ENCODE measurements at regions not wholly inside any gene's neighbourhood (a gene's known extent, or its start where the extent isn't known, plus 50 kb on each side); places are given as distances from the start of the nearest gene placed in this dataset.

DNA sequence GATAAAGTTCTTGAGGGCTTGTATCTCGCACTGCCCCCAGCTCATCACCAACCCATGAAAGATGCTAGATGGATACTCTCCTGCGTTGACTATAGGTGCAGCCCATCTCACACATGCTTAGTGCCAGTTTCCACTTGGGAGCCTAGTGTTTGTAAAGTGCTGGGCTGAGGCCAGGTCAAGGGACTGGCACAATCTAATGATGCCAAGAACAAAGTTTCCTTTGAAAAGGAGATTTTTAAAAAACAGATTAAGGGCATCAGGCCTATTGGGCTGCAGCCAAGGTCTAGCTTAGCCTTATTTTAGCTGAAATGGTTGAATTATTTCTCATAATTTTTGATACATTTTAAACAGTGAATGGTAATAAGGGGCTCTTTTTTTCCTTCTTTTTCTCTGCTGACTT, 259.0 kb downstream of the ADRA2A start:
- H3K36me3 Mint-ChIP-seq = no peaks in the 10 kb centered on the region
- peaks cover 10% of the 10 kb centered on the region for H3K9me3 Mint-ChIP-seq
- no peak overlapping the region for H3K27ac Mint-ChIP-seq
- H3K4me1 Mint-ChIP-seq = no peaks in the 10 kb centered on the region
- DNase-seq (ENCODE audit: low spot score in 2 of 2) = no peak
- H3K4me3 Mint-ChIP-seq = no peak overlapping the region
- no peak for ATAC-seq

DNA sequence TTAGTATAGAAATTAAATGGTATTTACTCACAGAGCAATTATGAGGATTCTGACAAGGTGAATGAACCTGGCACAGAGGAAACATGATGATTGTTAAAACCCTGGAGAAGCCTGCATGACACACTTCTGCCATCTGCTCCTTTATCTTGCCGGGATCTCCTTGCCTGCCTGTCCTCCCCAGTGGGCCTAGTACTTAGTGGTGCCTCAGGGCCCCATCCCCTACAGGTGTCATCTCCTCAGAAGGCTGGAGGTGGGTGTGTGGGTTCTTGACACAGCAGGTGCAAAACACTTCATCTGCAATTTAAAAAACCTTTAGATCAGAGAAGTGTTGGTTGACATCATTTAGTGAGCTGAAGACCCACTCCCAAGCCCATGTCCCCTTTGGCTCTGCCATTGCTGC, 261.2 kb downstream of the ADRA2A start:
- Mint-ChIP-seq H3K36me3 (no peaks in the 10 kb centered on the region), H3K4me1 (no peaks in the 10 kb centered on the region), H3K9me3 (peaks cover 20% of the 10 kb centered on the region), H3K27ac (no peak overlapping the region), H3K4me3 (no peak overlapping the region)
- no peak for DNase-seq (ENCODE audit: low spot score in 2 of 2)
- ATAC-seq = no peak

DNA sequence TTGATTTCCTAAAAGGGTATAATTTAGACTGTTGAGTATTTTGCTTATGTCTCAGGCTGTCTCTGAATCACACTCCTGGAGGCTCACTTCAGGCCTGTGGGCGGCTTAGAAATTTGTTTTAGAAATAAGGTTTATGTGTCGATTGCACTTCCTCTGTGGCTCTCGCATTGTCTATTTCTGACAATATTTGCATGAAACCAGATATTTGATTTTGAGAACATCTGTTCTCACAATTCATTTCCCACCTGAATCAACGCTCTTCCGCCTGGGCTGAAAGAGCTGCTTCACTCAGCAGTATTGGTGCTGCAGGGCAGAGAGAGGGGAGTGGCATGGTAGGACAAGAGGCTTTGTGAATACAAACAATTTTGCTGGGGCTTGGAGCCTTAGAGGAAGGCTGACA, 262.0 kb downstream of the ADRA2A start:
- H3K27ac Mint-ChIP-seq = no peak overlapping the region
- H3K4me1 Mint-ChIP-seq = no peaks in the 10 kb centered on the region
- H3K4me3 Mint-ChIP-seq = no peak overlapping the region
- H3K36me3 Mint-ChIP-seq = no peaks in the 10 kb centered on the region
- H3K9me3 Mint-ChIP-seq = peaks cover 20% of the 10 kb centered on the region
- no peak for ATAC-seq
- DNase-seq (ENCODE audit: low spot score in 2 of 2) = no peak

DNA sequence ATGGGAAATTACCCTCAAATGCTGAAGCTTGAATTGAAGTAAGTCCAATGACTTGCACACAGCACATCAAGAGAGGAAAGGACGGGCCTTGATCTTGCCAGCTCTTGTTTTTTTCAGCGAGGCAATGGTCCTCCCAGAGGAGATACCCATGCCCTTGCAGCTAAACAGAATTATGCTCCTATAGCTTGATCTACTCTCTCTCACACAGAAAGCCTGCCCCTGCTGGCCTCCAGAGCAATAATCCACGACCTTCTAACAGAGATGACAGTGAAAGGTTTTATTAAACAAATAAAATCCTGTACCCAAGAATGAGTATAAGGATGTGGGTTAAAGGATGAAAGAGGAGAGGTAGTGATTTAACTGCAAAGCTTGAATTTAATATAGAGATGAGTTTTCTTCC, 268.0 kb downstream of the ADRA2A start:
- ATAC-seq (no peak), DNase-seq (ENCODE audit: low spot score in 2 of 2) (no peak)
- Mint-ChIP-seq H3K27ac (no peak overlapping the region), H3K36me3 (no peaks in the 10 kb centered on the region), H3K4me3 (no peak overlapping the region), H3K9me3 (peaks cover 20% of the 10 kb centered on the region), H3K4me1 (no peaks in the 10 kb centered on the region)

DNA sequence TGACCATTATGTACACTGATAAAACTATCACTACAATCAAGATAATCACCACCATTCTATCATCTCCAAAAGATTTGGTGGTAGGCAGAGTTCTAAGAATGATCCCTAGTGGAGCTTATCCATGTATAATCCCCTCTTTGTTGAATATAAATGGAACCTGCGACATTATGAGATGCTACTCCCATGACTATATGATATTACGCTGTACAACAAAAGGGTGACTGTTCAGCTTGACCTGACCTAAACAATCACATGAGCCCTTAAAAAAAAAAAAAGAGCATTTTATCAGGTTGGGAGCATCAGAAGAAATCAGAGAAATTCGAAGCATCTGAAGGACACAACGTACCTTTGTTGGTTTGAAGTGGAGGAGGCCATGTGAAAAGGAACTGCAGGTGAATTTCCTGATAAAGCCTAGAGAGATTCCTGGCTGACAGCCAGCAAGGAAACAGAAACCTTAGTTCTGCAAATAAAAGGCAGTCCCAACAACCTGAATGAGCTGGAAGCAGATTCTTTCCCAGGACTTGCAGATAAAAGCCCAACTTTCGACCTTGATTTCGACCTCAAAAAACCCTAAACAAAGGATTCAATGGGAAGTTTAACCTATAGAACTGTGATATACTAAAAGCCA, 270.7 kb downstream of the ADRA2A start:
- Mint-ChIP-seq H3K27ac (no peak overlapping the region), H3K4me1 (no peaks in the 10 kb centered on the region), H3K36me3 (no peaks in the 10 kb centered on the region), H3K4me3 (no peak overlapping the region), H3K9me3 (no peaks in the 10 kb centered on the region)
- DNase-seq (ENCODE audit: low spot score in 2 of 2) = no peak
- no peak for ATAC-seq

DNA sequence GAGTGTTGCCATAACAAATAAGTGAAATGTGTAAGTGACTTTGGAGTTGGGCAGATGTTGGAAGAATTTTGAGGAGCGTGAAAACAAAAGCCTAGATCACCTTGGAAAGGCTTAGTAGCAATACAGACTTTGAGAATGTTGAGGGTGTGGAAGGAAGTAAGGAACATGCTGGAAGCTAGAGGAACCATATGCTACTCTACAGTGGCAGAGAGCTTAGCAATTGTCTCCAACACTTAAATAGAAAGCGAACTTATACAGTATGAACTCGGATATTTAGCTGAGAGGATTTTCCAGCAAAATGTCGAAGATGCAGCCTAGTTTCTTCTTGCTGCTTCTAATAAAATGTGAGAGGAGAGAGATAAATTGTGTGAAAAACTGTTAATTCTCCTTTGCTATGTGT, 271.2 kb downstream of the ADRA2A start:
- no peaks in the 10 kb centered on the region for H3K9me3 Mint-ChIP-seq
- H3K4me3 Mint-ChIP-seq = no peak overlapping the region
- H3K36me3 Mint-ChIP-seq = no peaks in the 10 kb centered on the region
- DNase-seq (ENCODE audit: low spot score in 2 of 2) (no peak), ATAC-seq (no peak)
- H3K27ac Mint-ChIP-seq = no peak overlapping the region
- no peaks in the 10 kb centered on the region for H3K4me1 Mint-ChIP-seq

DNA sequence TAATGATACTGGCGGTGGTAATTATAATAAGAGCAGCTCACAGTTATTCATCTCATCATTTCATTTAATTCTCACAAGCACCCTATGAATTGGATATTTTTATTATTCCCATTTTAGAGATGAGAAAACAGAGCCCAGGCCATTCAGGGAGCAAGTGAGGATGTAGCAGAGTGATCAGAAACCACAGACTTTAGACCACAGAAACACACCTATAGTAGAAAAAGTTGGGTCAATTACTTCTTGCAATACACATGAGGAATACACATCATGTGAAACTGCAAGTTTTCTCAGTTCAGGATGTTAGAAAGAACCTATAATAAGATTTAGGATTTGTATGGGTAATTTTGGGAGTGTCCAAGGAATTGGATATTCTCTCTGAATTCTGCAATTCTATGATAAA, 278.0 kb downstream of the ADRA2A start:
- H3K36me3 Mint-ChIP-seq = no peaks in the 10 kb centered on the region
- no peak overlapping the region for H3K27ac Mint-ChIP-seq
- H3K9me3 Mint-ChIP-seq = no peaks in the 10 kb centered on the region
- ATAC-seq (no peak), DNase-seq (ENCODE audit: low spot score in 2 of 2) (no peak)
- H3K4me3 Mint-ChIP-seq = no peak overlapping the region
- H3K4me1 Mint-ChIP-seq = no peaks in the 10 kb centered on the region

DNA sequence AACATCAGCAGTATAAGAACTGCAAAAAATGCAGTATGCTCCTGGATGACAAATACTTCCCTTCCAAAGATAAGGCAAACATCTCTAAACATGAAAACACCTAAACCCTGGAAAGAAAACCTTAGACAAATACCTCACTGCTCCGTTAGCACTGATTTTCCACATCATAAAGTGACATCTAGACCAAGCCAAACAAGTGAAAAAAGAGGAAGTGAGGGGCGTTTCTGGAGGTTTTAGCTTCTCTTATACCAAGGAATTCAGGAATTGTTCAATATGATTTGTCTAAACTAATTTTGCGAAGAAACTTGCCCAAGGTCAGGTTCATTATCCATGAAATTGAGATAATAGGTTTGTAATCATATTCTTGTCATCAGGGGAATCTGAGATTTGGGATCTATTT, 279.7 kb downstream of the ADRA2A start:
- no peak for ATAC-seq
- H3K36me3 Mint-ChIP-seq = no peaks in the 10 kb centered on the region
- H3K4me3 Mint-ChIP-seq = no peak overlapping the region
- no peaks in the 10 kb centered on the region for H3K9me3 Mint-ChIP-seq
- H3K4me1 Mint-ChIP-seq = no peaks in the 10 kb centered on the region
- no peak overlapping the region for H3K27ac Mint-ChIP-seq
- DNase-seq (ENCODE audit: low spot score in 2 of 2) = no peak

DNA sequence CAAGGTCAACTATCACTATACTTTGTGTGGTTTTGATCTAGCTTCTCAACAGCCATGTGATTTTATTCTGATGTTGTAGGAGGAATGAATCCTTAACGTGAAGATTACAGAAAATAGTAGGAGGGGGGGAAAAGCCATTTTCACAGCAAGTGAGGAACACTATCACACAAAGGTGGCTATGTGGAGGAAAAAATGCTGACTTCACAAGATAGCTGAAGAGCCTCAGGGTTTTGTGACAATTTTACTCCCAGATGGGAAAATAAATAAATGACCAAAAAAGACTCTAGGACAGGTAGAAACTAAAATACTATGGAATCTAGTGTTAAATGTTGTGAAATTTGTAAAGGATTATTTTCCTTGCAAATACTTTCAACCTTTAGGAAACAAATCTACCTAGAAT, 281.0 kb downstream of the ADRA2A start:
- Mint-ChIP-seq H3K27ac (no peak overlapping the region), H3K4me3 (no peak overlapping the region), H3K9me3 (no peaks in the 10 kb centered on the region), H3K4me1 (no peaks in the 10 kb centered on the region), H3K36me3 (no peaks in the 10 kb centered on the region)
- DNase-seq (ENCODE audit: low spot score in 2 of 2) = no peak
- no peak for ATAC-seq

DNA sequence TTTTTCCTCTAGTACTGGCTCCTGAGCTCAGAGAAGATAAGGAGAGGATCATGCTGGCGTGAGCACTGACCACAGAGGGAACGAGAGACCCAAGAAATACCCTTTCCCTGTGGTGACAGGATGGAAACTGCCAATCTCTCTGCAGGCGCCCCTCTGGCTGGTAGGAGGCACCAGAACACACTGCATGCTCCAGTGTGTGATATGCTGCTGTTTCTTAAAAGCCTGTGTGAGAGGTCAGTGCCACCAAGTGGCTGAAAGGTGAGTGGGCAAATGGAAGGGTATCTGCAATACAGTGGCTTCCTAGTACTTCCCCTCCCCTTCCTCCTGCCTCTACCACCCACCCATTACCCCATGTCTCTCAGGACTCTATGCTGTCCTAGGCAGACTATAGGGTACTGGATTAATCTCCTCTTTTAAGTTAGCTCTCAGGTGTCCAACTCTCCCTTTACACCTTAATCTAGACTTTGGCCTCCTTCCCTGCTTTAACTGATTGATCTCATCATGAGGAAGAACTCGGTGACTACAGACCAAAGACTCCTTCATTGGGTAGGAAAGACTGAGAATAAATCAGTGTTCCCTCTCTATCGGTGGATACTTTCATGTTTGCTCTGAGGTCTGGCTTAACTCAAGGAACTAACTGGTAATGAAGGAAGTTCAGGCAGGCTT, 283.6 kb downstream of the ADRA2A start:
- DNase-seq (ENCODE audit: low spot score in 2 of 2) = no peak
- ATAC-seq = peak; percentile 66

DNA sequence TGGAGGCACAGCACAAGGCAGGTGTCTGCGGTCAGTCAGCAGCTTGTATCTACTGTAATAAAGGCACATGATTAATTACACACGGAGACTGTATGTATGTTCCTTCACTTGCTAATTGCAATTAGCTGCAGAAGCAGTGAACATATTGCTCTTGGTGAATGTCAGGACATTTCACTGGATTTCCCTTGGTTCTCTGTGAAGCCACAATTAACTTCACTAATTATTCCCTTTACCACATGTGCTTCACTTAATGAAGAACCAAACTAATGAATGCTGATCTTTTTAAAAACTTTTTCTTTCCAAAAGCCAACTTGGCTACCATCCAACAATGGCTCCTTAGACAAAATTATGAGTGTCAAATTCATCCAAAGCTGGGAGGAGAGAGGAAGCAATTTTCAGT, 290.7 kb downstream of the ADRA2A start:
- Mint-ChIP-seq H3K27ac (no peak overlapping the region), H3K4me1 (no peaks in the 10 kb centered on the region), H3K36me3 (no peaks in the 10 kb centered on the region), H3K9me3 (no peaks in the 10 kb centered on the region), H3K4me3 (no peak overlapping the region)
- no peak for ATAC-seq
- no peak for DNase-seq (ENCODE audit: low spot score in 2 of 2)

More for the DNA sequence above, 283.6 kb downstream of the ADRA2A start:
- no peaks in the 10 kb centered on the region for H3K36me3 Mint-ChIP-seq
- H3K27ac Mint-ChIP-seq = no peak overlapping the region
- no peak overlapping the region for H3K4me3 Mint-ChIP-seq
- no peaks in the 10 kb centered on the region for H3K4me1 Mint-ChIP-seq
- H3K9me3 Mint-ChIP-seq = no peaks in the 10 kb centered on the region

DNA sequence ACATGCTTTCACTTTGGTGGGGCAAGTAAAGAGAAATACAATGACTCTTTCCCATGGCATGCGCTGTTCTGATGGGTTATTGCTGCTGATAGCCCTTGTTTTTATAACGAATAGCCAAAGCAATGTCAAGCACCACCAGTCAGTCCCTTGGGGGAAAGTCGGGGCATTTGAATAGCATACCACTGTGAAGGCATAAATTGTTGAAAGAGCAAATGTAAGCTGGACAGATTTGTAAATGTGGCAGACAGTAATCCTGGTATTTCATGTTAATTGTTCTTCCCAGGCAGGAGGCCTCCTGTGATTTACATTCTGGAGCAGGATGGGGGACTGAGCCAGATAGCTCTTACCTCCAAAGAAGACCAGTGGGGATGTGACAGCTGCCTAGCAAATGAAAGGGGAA, 293.3 kb downstream of the ADRA2A start:
- Mint-ChIP-seq H3K4me1 (no peaks in the 10 kb centered on the region), H3K4me3 (no peak overlapping the region), H3K27ac (no peak overlapping the region), H3K9me3 (no peaks in the 10 kb centered on the region), H3K36me3 (no peaks in the 10 kb centered on the region)
- DNase-seq (ENCODE audit: low spot score in 2 of 2) (no peak), ATAC-seq (no peak)

DNA sequence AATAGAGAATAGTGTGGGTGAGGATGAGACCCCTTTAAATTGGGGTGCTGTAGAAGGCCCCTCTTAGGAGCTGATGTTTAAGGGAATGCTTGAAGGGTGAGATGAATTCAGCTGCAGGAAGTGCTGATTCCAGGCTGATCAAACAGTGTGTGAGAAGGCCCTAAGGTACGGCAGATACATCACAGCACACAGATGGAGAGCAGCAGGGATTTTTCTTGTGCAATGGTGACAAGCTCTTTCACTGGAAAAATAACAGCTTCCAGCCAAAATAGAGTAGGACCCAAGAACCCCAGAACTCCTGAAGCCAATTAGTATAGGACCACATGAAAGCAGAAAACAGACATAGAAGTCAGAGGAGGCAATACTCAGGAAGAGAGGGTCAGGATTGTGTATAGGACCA, 296.9 kb downstream of the ADRA2A start:
- no peak overlapping the region for H3K4me3 Mint-ChIP-seq
- no peak overlapping the region for H3K27ac Mint-ChIP-seq
- H3K4me1 Mint-ChIP-seq = no peaks in the 10 kb centered on the region
- DNase-seq (ENCODE audit: low spot score in 2 of 2) (no peak), ATAC-seq (no peak)
- no peaks in the 10 kb centered on the region for H3K9me3 Mint-ChIP-seq
- no peaks in the 10 kb centered on the region for H3K36me3 Mint-ChIP-seq

DNA sequence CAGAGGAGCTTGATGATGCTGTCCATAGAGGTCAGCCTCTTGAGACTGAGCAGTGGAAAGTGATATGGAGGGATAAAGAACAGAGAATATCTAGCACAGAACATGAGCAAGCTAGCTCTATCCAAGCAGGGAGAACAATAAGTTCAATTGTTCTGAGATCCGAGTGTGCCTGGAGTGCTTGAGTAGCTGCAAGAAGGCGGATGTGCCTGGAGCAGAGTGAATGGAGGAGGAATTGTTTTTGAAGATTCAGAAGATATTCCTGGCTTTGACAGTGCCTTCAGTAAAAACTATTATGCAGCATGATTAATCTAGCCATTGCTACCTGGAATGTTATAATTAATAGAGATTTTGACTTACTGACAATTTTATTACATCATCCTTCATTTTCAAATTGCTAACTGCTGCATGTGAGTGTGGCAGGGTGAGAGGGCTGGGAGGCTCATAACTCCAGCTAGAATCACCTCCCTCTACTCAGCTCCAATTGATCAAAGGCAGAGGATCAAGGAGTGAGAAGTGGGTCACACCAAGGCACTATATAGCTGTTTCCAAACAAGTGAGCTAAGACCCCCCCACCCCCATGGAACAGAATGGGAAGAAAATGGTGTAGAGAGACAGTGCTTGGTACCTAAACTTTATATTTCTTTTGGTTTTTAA, 302.8 kb downstream of the ADRA2A start:
- DNase-seq (ENCODE audit: low spot score in 2 of 2) (no peak), ATAC-seq (no peak)
- Mint-ChIP-seq H3K27ac (no peak overlapping the region), H3K4me1 (no peaks in the 10 kb centered on the region), H3K9me3 (no peaks in the 10 kb centered on the region), H3K4me3 (no peak overlapping the region), H3K36me3 (no peaks in the 10 kb centered on the region)

DNA sequence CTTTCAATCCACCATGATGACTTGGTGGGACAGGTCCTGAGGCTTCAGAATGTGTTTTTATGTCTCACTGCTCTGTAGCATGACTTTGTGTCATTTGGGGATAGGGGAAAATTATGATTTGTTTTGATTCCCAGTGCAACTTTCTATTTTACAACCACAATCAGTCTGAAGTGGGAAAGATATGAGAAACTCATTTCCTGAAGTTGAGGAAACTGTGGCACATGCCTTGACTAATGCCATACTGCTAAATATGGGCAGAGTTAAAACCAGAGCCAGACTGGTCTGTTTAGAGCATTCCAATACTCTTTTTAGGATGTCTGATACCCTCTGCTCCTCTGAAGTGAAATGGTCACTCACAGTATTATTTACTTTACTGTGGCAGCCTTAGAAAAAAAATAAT, 307.7 kb downstream of the ADRA2A start:
- Mint-ChIP-seq H3K4me1 (no peaks in the 10 kb centered on the region), H3K36me3 (no peaks in the 10 kb centered on the region), H3K4me3 (no peak overlapping the region), H3K9me3 (no peaks in the 10 kb centered on the region), H3K27ac (no peak overlapping the region)
- ATAC-seq (no peak), DNase-seq (ENCODE audit: low spot score in 2 of 2) (no peak)

DNA sequence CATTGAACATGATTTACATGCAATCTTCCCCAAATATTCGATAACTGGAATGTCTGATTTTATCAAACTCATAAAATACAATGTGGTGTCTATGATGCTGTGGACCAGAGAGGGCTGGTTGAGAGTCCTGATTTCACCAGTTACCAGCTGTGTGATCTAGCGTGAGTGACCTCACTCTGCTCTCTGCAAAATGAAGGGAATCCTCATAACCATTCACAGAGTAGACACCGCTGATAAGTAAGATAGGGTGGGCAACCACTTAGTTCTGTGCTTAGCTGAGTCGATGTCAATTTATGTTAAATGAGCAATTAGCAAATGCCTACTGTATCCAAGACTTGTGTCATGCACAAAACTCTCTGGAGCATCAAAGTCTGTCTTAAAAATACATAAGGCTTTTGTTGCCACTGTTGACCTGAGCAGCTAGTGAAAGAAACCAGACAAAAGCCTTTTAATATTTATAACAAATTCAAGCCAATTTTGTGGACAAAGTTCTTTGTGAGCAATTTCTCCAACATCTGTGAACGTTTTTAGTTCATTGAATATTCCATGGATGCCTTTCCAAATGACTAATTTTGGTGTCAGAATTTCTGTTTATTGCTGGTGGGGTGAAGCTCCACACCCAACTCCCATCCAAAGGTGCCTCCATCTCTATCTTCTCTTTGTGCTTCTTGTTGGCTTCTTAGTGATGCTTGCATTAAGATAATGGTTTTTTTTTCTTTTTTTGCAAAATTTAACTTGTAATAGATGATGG, 314.2 kb downstream of the ADRA2A start:
- Mint-ChIP-seq H3K4me3 (no peak overlapping the region), H3K4me1 (no peaks in the 10 kb centered on the region), H3K9me3 (no peaks in the 10 kb centered on the region), H3K36me3 (no peaks in the 10 kb centered on the region), H3K27ac (no peak overlapping the region)
- DNase-seq (ENCODE audit: low spot score in 2 of 2) (no peak), ATAC-seq (no peak)
